Stimulated activated memory B cell treated with anti-CD40 and anti-IgM and Interleukin-4, amounts not matched to agents 10 μg/mL and 1 μg/mL and 100 μg/mL, for 72 hours (primary cell): ENCODE measurements at regions not wholly inside any gene's neighbourhood (a gene's known extent, or its start where the extent isn't known, plus 50 kb on each side); places are given as distances from the start of the nearest gene placed in this dataset.
"Not testable (repeated sequence)": the region's sequence is repeated elsewhere in the genome, so short reads cannot be mapped to it uniquely, and the experiment has no call there.

ENCODE experiments used
- ATAC-seq: fragments of 150-1000 bp; cut with Tn5 transposase; 2 replicates; pipeline ENCODE4 v1.10.0; 2021
- H3K27ac Mint-ChIP-seq: one replicate; pipeline ENCODE4 v1.8.0; 2022; ENCODE audit warnings: mild to moderate bottlenecking, mixed read lengths
- H3K27me3 Mint-ChIP-seq: one replicate; pipeline ENCODE4 v1.8.0; 2022; ENCODE audit warnings: mixed read lengths
- H3K36me3 Mint-ChIP-seq: one replicate; pipeline ENCODE4 v1.8.0; 2022; ENCODE audit warnings: mixed read lengths
- H3K4me1 Mint-ChIP-seq: one replicate; pipeline ENCODE4 v1.8.0; 2022; ENCODE audit warnings: mixed read lengths
- H3K4me3 Mint-ChIP-seq: one replicate; pipeline ENCODE4 v1.8.0; 2022; ENCODE audit warnings: mild to moderate bottlenecking, moderate library complexity, mixed read lengths
- H3K9me3 Mint-ChIP-seq: one replicate; pipeline ENCODE4 v1.8.0; 2022; ENCODE audit warnings: mixed read lengths

GRCh38 chrX:4118666-4119530 lies 405.4 kb upstream of the PRKX start:
- Mint-ChIP-seq H3K27me3 (no peaks in the 10 kb centered on the region), H3K9me3 (no peaks in the 10 kb centered on the region)
- no peak for ATAC-seq

GRCh38 chrX:4110964-4111363 lies 397.5 kb upstream of the PRKX start:
- H3K36me3 Mint-ChIP-seq, result no peaks in the 10 kb centered on the region
- peaks cover 3% of the 10 kb centered on the region for H3K9me3 Mint-ChIP-seq
- no peak overlapping the region for H3K27ac Mint-ChIP-seq
- H3K4me1 Mint-ChIP-seq, result no peaks in the 10 kb centered on the region
- no peak for ATAC-seq
- no peaks in the 10 kb centered on the region for H3K27me3 Mint-ChIP-seq
- H3K4me3 Mint-ChIP-seq, result no peak overlapping the region

More at GRCh38 chrX:4118666-4119530, 405.4 kb upstream of the PRKX start:
- Mint-ChIP-seq H3K36me3 (no peaks in the 10 kb centered on the region), H3K4me3 (no peak overlapping the region), H3K27ac (no peak overlapping the region), H3K4me1 (no peaks in the 10 kb centered on the region)

GRCh38 chrX:4094926-4095325 lies 381.5 kb upstream of the PRKX start:
- H3K36me3 Mint-ChIP-seq, result no peaks in the 10 kb centered on the region

GRCh38 chrX:4091046-4091760 lies 377.8 kb upstream of the PRKX start:
- ATAC-seq, result no peak
- Mint-ChIP-seq H3K27ac (no peak overlapping the region), H3K9me3 (no peaks in the 10 kb centered on the region), H3K4me1 (no peaks in the 10 kb centered on the region), H3K4me3 (no peak overlapping the region), H3K36me3 (no peaks in the 10 kb centered on the region), H3K27me3 (no peaks in the 10 kb centered on the region)

More at GRCh38 chrX:4094926-4095325, 381.5 kb upstream of the PRKX start:
- H3K27ac Mint-ChIP-seq, result no peak overlapping the region
- no peaks in the 10 kb centered on the region for H3K4me1 Mint-ChIP-seq
- no peaks in the 10 kb centered on the region for H3K27me3 Mint-ChIP-seq
- ATAC-seq, result no peak
- H3K4me3 Mint-ChIP-seq, result no peak overlapping the region
- H3K9me3 Mint-ChIP-seq, result peaks cover 3% of the 10 kb centered on the region

- H3K36me3 Mint-ChIP-seq, result no peaks in the 10 kb centered on the region
- no peaks in the 10 kb centered on the region for H3K4me1 Mint-ChIP-seq
- H3K27me3 Mint-ChIP-seq, result no peaks in the 10 kb centered on the region
- no peak overlapping the region for H3K27ac Mint-ChIP-seq
- H3K4me3 Mint-ChIP-seq, result no peak overlapping the region
- no peak for ATAC-seq
- peaks cover 4% of the 10 kb centered on the region for H3K9me3 Mint-ChIP-seq
Observed at GRCh38 chrX:4059893-4060292, 346.4 kb upstream of the PRKX start.

- Mint-ChIP-seq H3K27me3 (no peaks in the 10 kb centered on the region), H3K36me3 (no peaks in the 10 kb centered on the region), H3K4me1 (no peaks in the 10 kb centered on the region), H3K9me3 (peaks cover 3% of the 10 kb centered on the region), H3K27ac (no peak overlapping the region), H3K4me3 (no peak overlapping the region)
- no peak for ATAC-seq
Observed at GRCh38 chrX:4043951-4044350, 330.5 kb upstream of the PRKX start.

- no peak for ATAC-seq
- Mint-ChIP-seq H3K27me3 (no peaks in the 10 kb centered on the region), H3K27ac (no peak overlapping the region), H3K36me3 (no peaks in the 10 kb centered on the region), H3K4me3 (no peak overlapping the region), H3K9me3 (peaks cover 14% of the 10 kb centered on the region), H3K4me1 (no peaks in the 10 kb centered on the region)
Observed at GRCh38 chrX:4035874-4036273, 322.4 kb upstream of the PRKX start.

- no peaks in the 10 kb centered on the region for H3K4me1 Mint-ChIP-seq
- no peak for ATAC-seq
- no peaks in the 10 kb centered on the region for H3K27me3 Mint-ChIP-seq
- no peak overlapping the region for H3K4me3 Mint-ChIP-seq
- no peaks in the 10 kb centered on the region for H3K36me3 Mint-ChIP-seq
- no peak overlapping the region for H3K27ac Mint-ChIP-seq
- H3K9me3 Mint-ChIP-seq, result peaks cover 8% of the 10 kb centered on the region
Observed at GRCh38 chrX:4028151-4028550, 314.7 kb upstream of the PRKX start.

- Mint-ChIP-seq H3K4me3 (no peak overlapping the region), H3K9me3 (no peaks in the 10 kb centered on the region), H3K36me3 (no peaks in the 10 kb centered on the region), H3K27me3 (no peaks in the 10 kb centered on the region), H3K4me1 (no peaks in the 10 kb centered on the region), H3K27ac (no peak overlapping the region)
- ATAC-seq, result no peak
Observed at GRCh38 chrX:4005281-4005680, 291.8 kb upstream of the PRKX start.

- H3K4me1 Mint-ChIP-seq, result no peaks in the 10 kb centered on the region
- H3K27ac Mint-ChIP-seq, result no peak overlapping the region
- H3K36me3 Mint-ChIP-seq, result no peaks in the 10 kb centered on the region
- H3K9me3 Mint-ChIP-seq, result no peaks in the 10 kb centered on the region
- no peak for ATAC-seq
- no peaks in the 10 kb centered on the region for H3K27me3 Mint-ChIP-seq
- H3K4me3 Mint-ChIP-seq, result no peak overlapping the region
Observed at GRCh38 chrX:4004822-4005221, 291.4 kb upstream of the PRKX start.

GRCh38 chrX:3994315-3994714 lies 280.9 kb upstream of the PRKX start:
- ATAC-seq, result no peak

GRCh38 chrX:3990569-3990968 lies 277.1 kb upstream of the PRKX start:
- Mint-ChIP-seq H3K4me3 (no peak overlapping the region), H3K36me3 (no peaks in the 10 kb centered on the region), H3K27me3 (no peaks in the 10 kb centered on the region), H3K9me3 (no peaks in the 10 kb centered on the region), H3K27ac (no peak overlapping the region), H3K4me1 (no peaks in the 10 kb centered on the region)
- no peak for ATAC-seq

More at GRCh38 chrX:3994315-3994714, 280.9 kb upstream of the PRKX start:
- H3K9me3 Mint-ChIP-seq, result no peaks in the 10 kb centered on the region
- no peak overlapping the region for H3K27ac Mint-ChIP-seq
- H3K27me3 Mint-ChIP-seq, result no peaks in the 10 kb centered on the region
- H3K4me3 Mint-ChIP-seq, result no peak overlapping the region
- no peaks in the 10 kb centered on the region for H3K36me3 Mint-ChIP-seq
- no peaks in the 10 kb centered on the region for H3K4me1 Mint-ChIP-seq

- H3K36me3 Mint-ChIP-seq, H3K9me3 Mint-ChIP-seq, ATAC-seq, H3K4me1 Mint-ChIP-seq, H3K27ac Mint-ChIP-seq, H3K27me3 Mint-ChIP-seq, H3K4me3 Mint-ChIP-seq: not testable (repeated sequence)
Observed at GRCh38 chrX:3972104-3972858, 258.8 kb upstream of the PRKX start.

- H3K4me3 Mint-ChIP-seq, result no peak overlapping the region
- H3K36me3 Mint-ChIP-seq, result no peaks in the 10 kb centered on the region
- H3K9me3 Mint-ChIP-seq, result no peaks in the 10 kb centered on the region
- H3K27me3 Mint-ChIP-seq, result peaks cover 13% of the 10 kb centered on the region
- no peak for ATAC-seq
- H3K27ac Mint-ChIP-seq, result no peak overlapping the region
- H3K4me1 Mint-ChIP-seq, result peaks cover 6% of the 10 kb centered on the region
Observed at GRCh38 chrX:3968749-3969148, 255.3 kb upstream of the PRKX start.

- H3K4me1 Mint-ChIP-seq, result peaks cover 17% of the 10 kb centered on the region
- H3K36me3 Mint-ChIP-seq, result no peaks in the 10 kb centered on the region
- peaks cover 21% of the 10 kb centered on the region for H3K27me3 Mint-ChIP-seq
- H3K9me3 Mint-ChIP-seq, result no peaks in the 10 kb centered on the region
- ATAC-seq, result no peak
- H3K4me3 Mint-ChIP-seq, result no peak overlapping the region
- no peak overlapping the region for H3K27ac Mint-ChIP-seq
Observed at GRCh38 chrX:3963980-3964379, 250.5 kb upstream of the PRKX start.
